Nephron (organoid): ENCODE measurements at regions not wholly inside any gene's neighbourhood (a gene's known extent, or its start where the extent isn't known, plus 50 kb on each side); places are given as distances from the start of the nearest gene placed in this dataset.
A peak's percentile ranks its signal among the peaks of the same experiment; 100 is the strongest.

Experiments
- H3K27ac Mint-ChIP-seq, 3 experiments: 2 replicates each; pipeline ENCODE4 v1.8.0; 2020; ENCODE audit warnings: mixed read lengths in 3 of 3, mild to moderate bottlenecking in 2 of 3, moderate library complexity in 1 of 3
- H3K27me3 Mint-ChIP-seq: 2 replicates; pipeline ENCODE4 v1.8.0; 2021; ENCODE audit warnings: low read depth, mild to moderate bottlenecking, moderate library complexity, mixed read lengths
- H3K36me3 Mint-ChIP-seq: 2 replicates; pipeline ENCODE4 v1.8.0; 2020; ENCODE audit warnings: low read depth, mixed read lengths
- H3K4me1 Mint-ChIP-seq: 2 replicates; pipeline ENCODE4 v1.8.0; 2020; ENCODE audit warnings: mixed read lengths
- H3K4me3 Mint-ChIP-seq, 3 experiments: 2 replicates each; pipeline ENCODE4 v1.8.0; 2020; ENCODE audit warnings: mild to moderate bottlenecking in 3 of 3, mixed read lengths in 3 of 3, moderate library complexity in 2 of 3
- H3K9me3 Mint-ChIP-seq: 2 replicates; pipeline ENCODE4 v1.8.0; 2020; ENCODE audit warnings: mixed read lengths
- CTCF ChIP-seq, 3 experiments: fragments of 200-600 bp; sonication (generic); IDR thresholded peaks; one replicate each; pipeline ENCODE4 v1.5.0; 2021; ENCODE audit warnings: antibody characterized with exemption in 3 of 3; ENCODE audit not compliant: unreplicated experiment in 3 of 3

GRCh38 chr18:43994381-43994780 is 686.3 kb upstream of the SETBP1 start:
- no peak for TF ChIP-seq CTCF (IDR thresholded peaks at IDR 0.05; ENCODE audit: unreplicated experiment in 3 of 3)
- H3K36me3 Mint-ChIP-seq = peaks cover 3% of the 10 kb centered on the region
- no peak overlapping the region for H3K4me3 Mint-ChIP-seq
- H3K9me3 Mint-ChIP-seq = peaks cover 9% of the 10 kb centered on the region
- H3K4me1 Mint-ChIP-seq = no peaks in the 10 kb centered on the region
- no peak overlapping the region for H3K27ac Mint-ChIP-seq
- no peaks in the 10 kb centered on the region for H3K27me3 Mint-ChIP-seq

GRCh38 chr18:44013871-44014270 is 666.8 kb upstream of the SETBP1 start:
- no peaks in the 10 kb centered on the region for H3K4me1 Mint-ChIP-seq
- no peaks in the 10 kb centered on the region for H3K9me3 Mint-ChIP-seq
- no peak overlapping the region for H3K27ac Mint-ChIP-seq
- TF ChIP-seq CTCF (IDR thresholded peaks at IDR 0.05; ENCODE audit: unreplicated experiment in 3 of 3) = no peak
- no peaks in the 10 kb centered on the region for H3K36me3 Mint-ChIP-seq
- no peaks in the 10 kb centered on the region for H3K27me3 Mint-ChIP-seq
- no peak overlapping the region for H3K4me3 Mint-ChIP-seq

GRCh38 chr18:44025421-44025820 is 655.3 kb upstream of the SETBP1 start:
- Mint-ChIP-seq H3K4me3 (no peak overlapping the region), H3K9me3 (peaks cover 20% of the 10 kb centered on the region), H3K27ac (no peak overlapping the region), H3K27me3 (no peaks in the 10 kb centered on the region), H3K4me1 (no peaks in the 10 kb centered on the region), H3K36me3 (peaks cover 4% of the 10 kb centered on the region)
- TF ChIP-seq CTCF (IDR thresholded peaks at IDR 0.05; ENCODE audit: unreplicated experiment in 3 of 3) = no peak

- no peak for TF ChIP-seq CTCF (IDR thresholded peaks at IDR 0.05; ENCODE audit: unreplicated experiment in 3 of 3)
- Mint-ChIP-seq H3K4me1 (no peaks in the 10 kb centered on the region), H3K4me3 (no peak overlapping the region), H3K27me3 (no peaks in the 10 kb centered on the region), H3K9me3 (peaks cover 15% of the 10 kb centered on the region), H3K27ac (no peak overlapping the region), H3K36me3 (peaks cover 4% of the 10 kb centered on the region)
Observed at GRCh38 chr18:44028109-44028508, 652.6 kb upstream of the SETBP1 start.

GRCh38 chr18:44031063-44031462 is 649.6 kb upstream of the SETBP1 start:
- Mint-ChIP-seq H3K4me3 (no peak overlapping the region), H3K36me3 (no peaks in the 10 kb centered on the region), H3K4me1 (no peaks in the 10 kb centered on the region), H3K27me3 (no peaks in the 10 kb centered on the region), H3K27ac (no peak overlapping the region), H3K9me3 (peaks cover 6% of the 10 kb centered on the region)
- no peak for TF ChIP-seq CTCF (IDR thresholded peaks at IDR 0.05; ENCODE audit: unreplicated experiment in 3 of 3)

GRCh38 chr18:44033144-44033701 is 647.5 kb upstream of the SETBP1 start:
- no peak for TF ChIP-seq CTCF (IDR thresholded peaks at IDR 0.05; ENCODE audit: unreplicated experiment in 3 of 3)
- Mint-ChIP-seq H3K36me3 (no peaks in the 10 kb centered on the region), H3K4me1 (no peaks in the 10 kb centered on the region)

More at GRCh38 chr18:44033144-44033701, 647.5 kb upstream of the SETBP1 start:
- no peaks in the 10 kb centered on the region for H3K27me3 Mint-ChIP-seq
- H3K4me3 Mint-ChIP-seq = no peak overlapping the region
- H3K27ac Mint-ChIP-seq = peak overlapping the region in 1 of 3 experiments; percentile 59
- H3K9me3 Mint-ChIP-seq = peaks cover 6% of the 10 kb centered on the region
